HFF-Myc (cell line): ENCODE measurements at regions not wholly inside any gene's neighbourhood (a gene's known extent, or its start where the extent isn't known, plus 50 kb on each side); places are given as distances from the start of the nearest gene placed in this dataset.
"Not testable (repeated sequence)": the region's sequence is repeated elsewhere in the genome, so short reads cannot be mapped to it uniquely, and the experiment has no call there.

Experiments used
- DNase-seq: peaks from one replicate; pipeline ENCODE4 v3.0.0-alpha.2; 2011; ENCODE audit warnings: low read depth; ENCODE audit errors: extremely low read depth
- H3K4me3 ChIP-seq: replicated peaks from 2 replicates; pipeline ENCODE4 v1.5.1; 2011; ENCODE audit warnings: low read depth, mild to moderate bottlenecking, control low read depth, low read length
- TF ChIP-seq, protein P1 (sequence below): IDR thresholded peaks from 2 replicates; pipeline ENCODE4 v1.5.1; 2012; ENCODE audit warnings: mild to moderate bottlenecking, low read depth, low read length, control low read depth; ENCODE audit errors: missing control alignments

- no peak for DNase-seq
- H3K4me3 ChIP-seq = no peak overlapping the region
- TF ChIP-seq, protein P1, sequence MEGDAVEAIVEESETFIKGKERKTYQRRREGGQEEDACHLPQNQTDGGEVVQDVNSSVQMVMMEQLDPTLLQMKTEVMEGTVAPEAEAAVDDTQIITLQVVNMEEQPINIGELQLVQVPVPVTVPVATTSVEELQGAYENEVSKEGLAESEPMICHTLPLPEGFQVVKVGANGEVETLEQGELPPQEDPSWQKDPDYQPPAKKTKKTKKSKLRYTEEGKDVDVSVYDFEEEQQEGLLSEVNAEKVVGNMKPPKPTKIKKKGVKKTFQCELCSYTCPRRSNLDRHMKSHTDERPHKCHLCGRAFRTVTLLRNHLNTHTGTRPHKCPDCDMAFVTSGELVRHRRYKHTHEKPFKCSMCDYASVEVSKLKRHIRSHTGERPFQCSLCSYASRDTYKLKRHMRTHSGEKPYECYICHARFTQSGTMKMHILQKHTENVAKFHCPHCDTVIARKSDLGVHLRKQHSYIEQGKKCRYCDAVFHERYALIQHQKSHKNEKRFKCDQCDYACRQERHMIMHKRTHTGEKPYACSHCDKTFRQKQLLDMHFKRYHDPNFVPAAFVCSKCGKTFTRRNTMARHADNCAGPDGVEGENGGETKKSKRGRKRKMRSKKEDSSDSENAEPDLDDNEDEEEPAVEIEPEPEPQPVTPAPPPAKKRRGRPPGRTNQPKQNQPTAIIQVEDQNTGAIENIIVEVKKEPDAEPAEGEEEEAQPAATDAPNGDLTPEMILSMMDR = no peak
Measured at GRCh38 chr6:140653506-140653905, 1279.1 kb upstream of the CITED2 start.

DNA sequence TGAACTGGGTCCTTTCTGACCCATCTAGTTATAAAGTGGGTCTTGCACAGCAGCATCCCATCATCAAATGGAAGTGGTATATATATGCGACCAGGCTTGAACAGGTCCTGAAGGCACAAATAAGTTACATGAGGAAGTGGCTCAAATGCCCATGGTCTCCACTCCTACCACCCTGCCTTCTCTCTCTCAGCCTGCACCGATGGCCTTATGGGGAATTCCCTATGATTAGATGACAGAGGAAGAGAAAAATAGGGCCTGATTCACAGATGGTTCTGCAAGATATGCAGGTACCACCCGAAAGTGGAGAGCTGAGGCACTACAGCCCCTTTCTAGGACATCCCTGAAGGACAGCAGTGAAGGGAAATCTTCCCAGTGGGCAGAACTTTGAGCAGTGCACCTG is 1275.1 kb upstream of the CITED2 start:
- not testable (repeated sequence) for H3K4me3 ChIP-seq, DNase-seq

DNA sequence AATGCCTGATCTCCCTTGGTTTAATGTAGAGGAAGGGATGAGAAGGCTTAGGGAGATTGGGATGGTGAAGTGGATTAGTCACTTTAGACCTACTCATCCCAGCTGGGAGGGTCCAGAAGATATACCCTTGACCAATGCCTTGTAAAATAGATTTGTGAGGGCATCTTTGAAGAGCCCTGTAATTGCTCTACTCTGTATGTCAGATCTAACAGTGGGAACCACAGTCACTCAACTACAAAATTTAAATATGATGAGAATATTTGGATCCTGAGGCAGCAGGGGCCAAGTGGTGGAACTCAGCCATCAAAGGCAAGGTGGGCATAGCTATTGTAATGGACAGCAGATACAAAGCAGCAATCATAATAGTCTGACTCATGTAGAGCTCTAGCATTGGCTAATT is 1272.9 kb upstream of the CITED2 start:
- not testable (repeated sequence) for H3K4me3 ChIP-seq, DNase-seq

GRCh38 chr6:140644017-140644416 is 1269.6 kb upstream of the CITED2 start:
- no peak overlapping the region for H3K4me3 ChIP-seq
- TF ChIP-seq, protein P1 = no peak
- DNase-seq = no peak

DNA sequence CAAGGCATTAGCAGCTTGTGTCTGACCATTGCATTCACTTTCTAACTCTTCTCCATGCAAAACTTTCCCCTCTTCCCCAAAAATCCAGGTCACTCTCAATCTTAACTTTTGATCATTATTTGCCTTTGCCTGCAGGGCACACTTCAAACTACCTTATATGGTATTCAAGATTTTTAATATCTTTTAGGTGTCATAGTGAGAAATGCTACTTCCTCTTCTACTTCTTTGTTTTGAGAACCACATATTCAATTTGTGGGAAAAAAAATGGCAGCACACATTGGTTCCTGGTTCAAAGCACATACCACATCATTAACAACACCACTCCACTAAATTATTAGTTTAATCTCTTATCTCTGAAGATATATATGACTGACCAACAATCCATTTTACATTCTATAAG is 1267.0 kb upstream of the CITED2 start:
- DNase-seq = no peak
- TF ChIP-seq, protein P1 = no peak
- no peak overlapping the region for H3K4me3 ChIP-seq

DNA sequence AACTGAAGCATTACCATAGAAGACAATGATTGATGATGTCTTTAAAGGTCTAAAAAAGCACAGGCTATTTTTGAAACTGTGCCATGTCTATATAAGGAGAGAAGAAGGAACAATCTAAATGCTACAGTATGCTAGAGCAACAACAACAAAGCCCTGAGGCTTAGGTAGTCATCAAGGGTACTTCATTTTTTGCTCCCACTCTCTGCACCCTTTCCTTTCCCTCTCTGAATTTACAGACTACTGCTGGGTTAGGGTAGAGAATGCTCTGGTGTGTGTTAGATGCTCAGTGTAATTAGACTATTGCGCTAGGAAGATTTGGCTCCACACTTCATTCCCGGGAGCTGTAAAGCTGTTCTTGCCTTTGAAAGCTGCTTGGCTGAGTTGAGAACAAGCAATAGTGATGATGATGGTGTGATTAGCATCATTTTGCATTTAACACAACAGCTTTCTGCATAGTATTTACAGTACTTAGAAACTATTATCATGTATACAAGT is 1262.5 kb upstream of the CITED2 start:
- no peak overlapping the region for H3K4me3 ChIP-seq
- no peak for DNase-seq
- TF ChIP-seq, protein P1 = no peak

- DNase-seq = no peak
- no peak overlapping the region for H3K4me3 ChIP-seq
- TF ChIP-seq, protein P1 = no peak
Measured at GRCh38 chr6:140636271-140636907, 1261.9 kb upstream of the CITED2 start.

GRCh38 chr6:140627002-140627401 is 1252.6 kb upstream of the CITED2 start:
- TF ChIP-seq, protein P1 = no peak
- no peak overlapping the region for H3K4me3 ChIP-seq
- DNase-seq = no peak
